ENCODE measurements at regions not wholly inside any gene's neighbourhood (a gene's known extent, or its start where the extent isn't known, plus 50 kb on each side); places are given as distances from the start of the nearest gene placed in this dataset.

DNA sequence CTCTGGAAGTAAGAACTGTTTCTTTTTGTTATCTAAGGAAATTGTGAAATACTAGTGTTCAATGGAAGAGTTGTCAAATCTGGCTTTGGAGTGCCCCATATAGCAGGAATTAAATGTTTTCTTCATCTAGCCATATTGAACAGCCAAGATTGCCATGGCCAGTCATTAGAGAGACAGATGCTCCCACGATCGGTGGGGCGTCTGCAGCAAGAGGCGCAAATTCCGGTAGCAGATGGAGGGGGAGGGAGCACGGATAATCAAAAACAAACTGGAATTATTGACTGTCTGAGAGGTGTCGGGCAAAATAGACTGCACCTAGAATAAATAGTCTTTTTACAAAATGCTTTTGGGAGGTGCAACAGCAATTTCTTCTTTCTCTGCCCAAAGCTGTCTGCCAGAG, 139.1 kb upstream of the FSTL4 start:
- no peaks in the 10 kb centered on the region for H3K9me3 Mint-ChIP-seq
- 60% methylated on average over 1 of the region's 7 CpGs for WGBS (ENCODE audit: insufficient coverage)
- no peak overlapping the region for H3K27ac Mint-ChIP-seq
- DNase-seq = no peak
- Histone ChIP-seq H3K9me3 (no peaks in the 10 kb centered on the region), H3K27ac (ENCODE audit: low read length) (no peak overlapping the region), H3K4me1 (ENCODE audit: control insufficient read depth in 1 of 2, extremely low read depth in 1 of 2, insufficient read depth in 2 of 2, low read length in 2 of 2) (no peaks in the 10 kb centered on the region), H3K36me3 (ENCODE audit: control insufficient read depth in 2 of 2, extremely low read depth in 1 of 2, insufficient read depth in 1 of 2, low read length in 1 of 2) (no peaks in the 10 kb centered on the region), H3K27me3 (replicated peaks in 1 of 2; ENCODE audit: control insufficient read depth in 2 of 2, extremely low read depth in 1 of 2, insufficient read depth in 2 of 2, low read length in 1 of 2) (peaks cover 0 to 24% of the 10 kb centered on the region in 2 experiments), H3K4me3 (ENCODE audit: control insufficient read depth in 1 of 2, extremely low read depth in 1 of 2, low read length in 1 of 2) (no peak overlapping the region)
- no peak for ATAC-seq (replicated peaks in 1 of 4)
- ChIA-PET POLR2A (no interaction called here), CTCF (no interaction called here)
- no peaks in the 10 kb centered on the region for H3K4me1 Mint-ChIP-seq
- H3K27me3 Mint-ChIP-seq = peaks cover 19 to 31% of the 10 kb centered on the region in 2 donors
- H3K36me3 Mint-ChIP-seq = no peaks in the 10 kb centered on the region
- H3K4me3 Mint-ChIP-seq = no peak overlapping the region

DNA sequence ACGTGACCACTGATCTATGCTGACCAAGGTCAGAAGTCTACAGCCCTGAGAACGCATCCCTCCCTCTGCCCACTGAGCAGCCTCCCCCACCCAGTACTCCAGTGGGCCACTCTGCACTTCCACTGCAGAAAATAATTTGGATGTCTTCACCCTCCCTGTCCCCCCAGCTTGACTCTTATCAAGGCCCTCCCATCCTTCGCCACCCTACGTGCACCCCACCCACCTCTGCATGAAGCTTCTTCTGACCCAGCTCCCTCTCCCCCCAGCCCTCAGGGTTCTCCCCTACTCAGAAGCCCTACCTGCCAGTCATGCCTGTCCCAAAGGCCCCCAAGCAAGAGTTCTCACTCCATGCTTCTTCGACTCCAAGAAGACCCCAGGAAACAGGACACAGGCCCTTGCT, 138.5 kb upstream of the FSTL4 start:
- POLR2A ChIA-PET = no interaction called here
- Mint-ChIP-seq H3K27ac (no peak overlapping the region), H3K4me3 (no peak overlapping the region), H3K27me3 (peaks cover 15 to 28% of the 10 kb centered on the region in 2 donors), H3K4me1 (no peaks in the 10 kb centered on the region), H3K36me3 (no peaks in the 10 kb centered on the region), H3K9me3 (no peaks in the 10 kb centered on the region)
- WGBS (ENCODE audit: insufficient coverage) = 84% methylated on average over 4 of the region's 5 CpGs
- DNase-seq (no peak), ATAC-seq (replicated peaks in 1 of 4) (no peak)
- CTCF ChIA-PET = interaction anchor here in 1 of 2 donors (0.6 kb wide), 1 partner anchor 186 kb away, joined by 4 read pairs; no protein-coding TSS in a partner anchor
- Histone ChIP-seq H3K27ac (ENCODE audit: low read length) (no peak overlapping the region), H3K27me3 (replicated peaks in 1 of 2; ENCODE audit: control insufficient read depth in 2 of 2, extremely low read depth in 1 of 2, insufficient read depth in 2 of 2, low read length in 1 of 2) (peaks cover 0 to 20% of the 10 kb centered on the region in 2 experiments), H3K9me3 (no peaks in the 10 kb centered on the region), H3K36me3 (ENCODE audit: control insufficient read depth in 2 of 2, extremely low read depth in 1 of 2, insufficient read depth in 1 of 2, low read length in 1 of 2) (no peaks in the 10 kb centered on the region), H3K4me1 (ENCODE audit: control insufficient read depth in 1 of 2, extremely low read depth in 1 of 2, insufficient read depth in 2 of 2, low read length in 2 of 2) (no peaks in the 10 kb centered on the region), H3K4me3 (ENCODE audit: control insufficient read depth in 1 of 2, extremely low read depth in 1 of 2, low read length in 1 of 2) (no peak overlapping the region)

DNA sequence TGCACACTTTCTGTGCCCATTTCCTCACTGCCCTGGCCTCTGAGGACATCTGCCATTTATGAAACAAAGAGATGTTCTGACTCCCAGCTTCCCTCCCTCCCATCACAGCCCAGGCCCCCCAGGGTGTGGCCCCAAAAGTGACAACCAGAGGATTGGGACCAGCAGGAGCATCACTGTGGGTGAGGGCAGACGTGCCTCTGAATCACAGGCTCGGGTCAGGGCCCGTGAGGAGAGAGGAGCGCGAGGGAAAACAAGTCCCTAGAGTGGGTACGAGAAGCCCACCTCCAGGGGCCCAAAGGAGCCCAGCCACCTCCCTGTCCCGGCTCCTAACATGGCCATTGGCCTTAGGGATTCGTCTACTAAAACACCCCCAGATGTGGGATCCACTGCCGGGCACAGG, 138.0 kb upstream of the FSTL4 start:
- H3K4me3 ChIP-seq (ENCODE audit: control insufficient read depth in 1 of 2, extremely low read depth in 1 of 2, low read length in 1 of 2) = no peak overlapping the region
- DNase-seq (no peak), ATAC-seq (replicated peaks in 1 of 4) (no peak)
- ChIA-PET POLR2A (no interaction called here), CTCF (interaction anchor here in 1 of 2 donors (0.6 kb wide), 1 partner anchor 186 kb away, joined by 4 read pairs; no protein-coding TSS in a partner anchor)
- H3K27me3 ChIP-seq (replicated peaks in 1 of 2; ENCODE audit: control insufficient read depth in 2 of 2, extremely low read depth in 1 of 2, insufficient read depth in 2 of 2, low read length in 1 of 2) = peaks cover 0 to 20% of the 10 kb centered on the region in 2 experiments
- Mint-ChIP-seq H3K36me3 (no peaks in the 10 kb centered on the region), H3K9me3 (no peaks in the 10 kb centered on the region), H3K27me3 (peaks cover 10 to 23% of the 10 kb centered on the region in 2 donors), H3K27ac (no peak overlapping the region), H3K4me1 (no peaks in the 10 kb centered on the region), H3K4me3 (no peak overlapping the region)
- no peak overlapping the region for H3K27ac ChIP-seq (ENCODE audit: low read length)
- H3K4me1 ChIP-seq (ENCODE audit: control insufficient read depth in 1 of 2, extremely low read depth in 1 of 2, insufficient read depth in 2 of 2, low read length in 2 of 2) = no peaks in the 10 kb centered on the region
- WGBS (ENCODE audit: insufficient coverage) = 77% methylated on average over 8 of the region's 9 CpGs
- H3K36me3 ChIP-seq (ENCODE audit: control insufficient read depth in 2 of 2, extremely low read depth in 1 of 2, insufficient read depth in 1 of 2, low read length in 1 of 2) = no peaks in the 10 kb centered on the region
- no peaks in the 10 kb centered on the region for H3K9me3 ChIP-seq

DNA sequence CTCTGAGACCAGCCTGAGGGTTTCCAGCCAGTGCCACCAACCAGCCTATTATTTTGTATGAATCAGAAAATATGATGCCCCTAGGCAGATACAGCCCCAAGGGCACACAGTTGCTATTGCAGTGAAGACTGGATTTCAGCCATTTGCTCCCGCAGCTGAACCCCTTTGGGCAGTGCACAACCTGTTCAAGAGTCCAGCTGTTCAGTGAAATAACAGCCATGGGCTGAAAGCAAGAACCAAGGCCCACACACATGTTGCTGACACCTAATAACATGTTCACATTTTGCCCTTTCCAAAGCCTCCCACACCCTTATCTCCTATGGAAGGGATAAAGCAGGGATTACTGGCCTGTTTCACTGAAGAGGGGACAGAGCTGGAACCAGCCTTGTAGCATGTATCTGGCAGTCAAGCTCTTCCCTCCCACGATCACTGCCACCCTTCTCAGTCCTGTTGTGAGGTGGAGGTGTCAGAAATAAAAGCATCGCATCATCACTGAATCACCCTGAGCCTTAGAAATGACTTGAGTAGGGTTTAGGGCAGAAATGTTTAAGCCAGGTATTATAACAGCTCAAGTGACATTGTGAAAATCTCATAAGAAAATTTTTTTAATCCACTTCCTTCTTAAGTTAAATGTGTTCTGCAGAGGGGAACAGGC, 137.1 kb upstream of the FSTL4 start:
- ChIA-PET POLR2A (no interaction called here), CTCF (no interaction called here)
- peaks cover 1 to 14% of the 10 kb centered on the region in 2 donors for H3K27me3 Mint-ChIP-seq
- 90% methylated on average over 1 of the region's 3 CpGs for WGBS (ENCODE audit: insufficient coverage)
- H3K36me3 Mint-ChIP-seq = no peaks in the 10 kb centered on the region
- H3K9me3 Mint-ChIP-seq = no peaks in the 10 kb centered on the region
- Histone ChIP-seq H3K27ac (ENCODE audit: low read length) (no peak overlapping the region), H3K4me3 (ENCODE audit: control insufficient read depth in 1 of 2, extremely low read depth in 1 of 2, low read length in 1 of 2) (no peak overlapping the region), H3K36me3 (ENCODE audit: control insufficient read depth in 2 of 2, extremely low read depth in 1 of 2, insufficient read depth in 1 of 2, low read length in 1 of 2) (no peaks in the 10 kb centered on the region), H3K27me3 (replicated peaks in 1 of 2; ENCODE audit: control insufficient read depth in 2 of 2, extremely low read depth in 1 of 2, insufficient read depth in 2 of 2, low read length in 1 of 2) (peaks cover 0 to 18% of the 10 kb centered on the region in 2 experiments), H3K4me1 (ENCODE audit: control insufficient read depth in 1 of 2, extremely low read depth in 1 of 2, insufficient read depth in 2 of 2, low read length in 2 of 2) (no peaks in the 10 kb centered on the region), H3K9me3 (no peaks in the 10 kb centered on the region)
- H3K4me3 Mint-ChIP-seq = no peak overlapping the region
- DNase-seq (no peak), ATAC-seq (replicated peaks in 1 of 4) (no peak)
- H3K27ac Mint-ChIP-seq = no peak overlapping the region
- no peaks in the 10 kb centered on the region for H3K4me1 Mint-ChIP-seq

DNA sequence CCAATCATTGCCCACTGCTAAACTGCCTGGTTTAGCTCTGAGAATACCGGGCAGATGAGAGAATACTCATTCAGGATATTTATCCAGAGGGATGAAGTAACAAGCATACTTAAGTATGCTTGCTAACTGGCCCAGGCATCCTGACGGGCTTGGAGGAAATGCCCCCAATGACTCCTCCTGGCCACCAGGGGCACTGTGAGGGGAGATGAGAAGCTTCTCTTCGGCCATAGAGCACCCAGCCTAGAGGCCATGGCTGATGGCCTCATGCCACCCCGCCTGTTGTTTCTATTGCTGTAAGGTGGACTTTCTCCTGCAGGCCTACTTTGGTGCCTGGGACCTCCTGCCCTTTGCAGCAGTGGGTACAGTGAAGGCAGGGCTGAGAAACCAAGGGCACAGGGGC, 134.5 kb upstream of the FSTL4 start:
- Mint-ChIP-seq H3K36me3 (no peaks in the 10 kb centered on the region), H3K9me3 (no peaks in the 10 kb centered on the region), H3K4me3 (no peak overlapping the region), H3K27ac (no peak overlapping the region), H3K27me3 (peaks cover 16 to 25% of the 10 kb centered on the region in 2 donors), H3K4me1 (no peaks in the 10 kb centered on the region)
- Histone ChIP-seq H3K4me3 (ENCODE audit: control insufficient read depth in 1 of 2, extremely low read depth in 1 of 2, low read length in 1 of 2) (no peak overlapping the region), H3K4me1 (ENCODE audit: control insufficient read depth in 1 of 2, extremely low read depth in 1 of 2, insufficient read depth in 2 of 2, low read length in 2 of 2) (no peaks in the 10 kb centered on the region), H3K9me3 (no peaks in the 10 kb centered on the region), H3K36me3 (ENCODE audit: control insufficient read depth in 2 of 2, extremely low read depth in 1 of 2, insufficient read depth in 1 of 2, low read length in 1 of 2) (no peaks in the 10 kb centered on the region), H3K27me3 (replicated peaks in 1 of 2; ENCODE audit: control insufficient read depth in 2 of 2, extremely low read depth in 1 of 2, insufficient read depth in 2 of 2, low read length in 1 of 2) (peaks cover 0 to 22% of the 10 kb centered on the region in 2 experiments), H3K27ac (ENCODE audit: low read length) (no peak overlapping the region)
- CTCF ChIA-PET = no interaction called here
- DNase-seq (no peak), ATAC-seq (replicated peaks in 1 of 4) (no peak)
- no CpG with 5 or more reads among the region's 4 CpGs for WGBS (ENCODE audit: insufficient coverage)
- POLR2A ChIA-PET = interaction anchor here in 1 of 2 donors (0.6 kb wide), 1 partner anchor 34 kb away, joined by 9 read pairs; no protein-coding TSS in a partner anchor

DNA sequence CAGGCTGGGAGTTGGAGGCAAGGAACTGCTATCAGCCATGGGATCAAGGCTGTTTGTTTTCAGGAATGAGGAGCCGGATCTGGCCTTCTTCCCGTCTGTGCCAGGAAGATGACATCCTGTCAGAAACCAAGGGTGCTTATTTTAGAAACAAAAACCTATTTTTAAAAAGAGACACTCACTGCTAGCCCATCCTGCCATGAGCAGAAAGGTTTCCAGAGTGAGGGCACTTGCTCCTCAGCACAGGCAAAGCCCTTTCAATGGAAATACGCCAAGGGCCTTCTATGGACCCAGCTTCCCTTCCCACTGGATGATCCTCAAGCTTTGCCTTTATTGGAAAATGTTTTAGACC, 132.6 kb upstream of the FSTL4 start:
- Mint-ChIP-seq H3K4me3 (no peak overlapping the region), H3K27me3 (peaks cover 28 to 30% of the 10 kb centered on the region in 2 donors), H3K4me1 (no peaks in the 10 kb centered on the region), H3K27ac (no peak overlapping the region), H3K9me3 (no peaks in the 10 kb centered on the region), H3K36me3 (no peaks in the 10 kb centered on the region)
- no CpG with 5 or more reads among the region's 3 CpGs for WGBS (ENCODE audit: insufficient coverage)
- ChIA-PET POLR2A (no interaction called here), CTCF (no interaction called here)
- Histone ChIP-seq H3K9me3 (no peaks in the 10 kb centered on the region), H3K36me3 (ENCODE audit: control insufficient read depth in 2 of 2, extremely low read depth in 1 of 2, insufficient read depth in 1 of 2, low read length in 1 of 2) (no peaks in the 10 kb centered on the region), H3K4me1 (ENCODE audit: control insufficient read depth in 1 of 2, extremely low read depth in 1 of 2, insufficient read depth in 2 of 2, low read length in 2 of 2) (no peaks in the 10 kb centered on the region), H3K27ac (ENCODE audit: low read length) (no peak overlapping the region), H3K4me3 (ENCODE audit: control insufficient read depth in 1 of 2, extremely low read depth in 1 of 2, low read length in 1 of 2) (no peak overlapping the region), H3K27me3 (replicated peaks in 1 of 2; ENCODE audit: control insufficient read depth in 2 of 2, extremely low read depth in 1 of 2, insufficient read depth in 2 of 2, low read length in 1 of 2) (peaks cover 0 to 21% of the 10 kb centered on the region in 2 experiments)
- DNase-seq (no peak), ATAC-seq (replicated peaks in 1 of 4) (no peak)

Data from T-cell (primary cell).